GM23338 (cell line): ENCODE measurements at regions not wholly inside any gene's neighbourhood (a gene's known extent, or its start where the extent isn't known, plus 50 kb on each side); places are given as distances from the start of the nearest gene placed in this dataset.

Experiments used
- EZH2phosphoT487 ChIP-seq: fragments of 200-600 bp; sonication (generic); IDR thresholded peaks from one replicate; pipeline ENCODE4 v1.8.1; 2018; ENCODE audit warnings: antibody characterized with exemption; ENCODE audit not compliant: unreplicated experiment
- POLR2AphosphoS5 ChIP-seq: IDR thresholded peaks from 2 replicates; pipeline ENCODE4 v1.6.1; 2016; ENCODE audit warnings: antibody characterized with exemption, low read depth
- TF ChIP-seq, protein P1 (sequence below), 2 experiments: fragments of 200-600 bp in 1 of 2; sonication (generic) in 1 of 2; conservative IDR thresholded peaks; 2 replicates each; pipeline versions ENCODE4 v1.5.1 to v1.6.1; 2016 to 2017; ENCODE audit warnings: antibody characterized with exemption in 2 of 2, low read depth in 2 of 2, mild to moderate bottlenecking in 2 of 2, moderate library complexity in 1 of 2
- TF ChIP-seq, protein P2 (sequence below): IDR thresholded peaks from one replicate; pipeline ENCODE4 v1.6.1; 2018; ENCODE audit warnings: antibody characterized with exemption; ENCODE audit not compliant: unreplicated experiment

DNA sequence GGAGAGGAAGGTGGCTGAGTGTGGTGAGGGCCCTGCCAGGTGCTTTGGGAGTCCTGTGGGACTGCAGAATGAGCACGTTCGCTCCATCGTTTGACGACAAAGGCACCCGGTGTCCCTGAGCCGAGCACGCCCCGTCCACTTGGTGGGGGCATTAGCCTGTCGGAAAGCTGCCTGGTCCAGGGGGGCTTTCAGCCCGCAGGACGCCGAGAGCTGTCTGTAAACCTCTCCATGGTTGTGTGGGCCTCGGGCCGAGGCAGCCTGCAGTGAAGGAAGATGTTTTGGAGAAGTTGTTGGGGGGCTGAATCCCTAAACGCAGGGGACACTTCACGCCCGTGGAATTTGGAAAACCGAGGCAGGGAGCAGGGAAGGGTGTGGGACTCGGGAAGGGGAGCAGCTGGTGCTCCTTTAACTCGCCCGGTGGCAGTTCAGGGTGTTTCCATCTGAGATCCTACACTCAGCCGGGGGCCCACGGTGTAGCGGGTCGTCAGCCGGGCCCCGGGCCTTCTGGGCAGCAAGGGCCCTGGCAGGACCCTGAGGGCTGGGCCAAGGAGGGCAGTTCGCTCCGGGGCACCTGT, 53.8 kb downstream of the MRPL36 start:
- TF ChIP-seq, protein P1, sequence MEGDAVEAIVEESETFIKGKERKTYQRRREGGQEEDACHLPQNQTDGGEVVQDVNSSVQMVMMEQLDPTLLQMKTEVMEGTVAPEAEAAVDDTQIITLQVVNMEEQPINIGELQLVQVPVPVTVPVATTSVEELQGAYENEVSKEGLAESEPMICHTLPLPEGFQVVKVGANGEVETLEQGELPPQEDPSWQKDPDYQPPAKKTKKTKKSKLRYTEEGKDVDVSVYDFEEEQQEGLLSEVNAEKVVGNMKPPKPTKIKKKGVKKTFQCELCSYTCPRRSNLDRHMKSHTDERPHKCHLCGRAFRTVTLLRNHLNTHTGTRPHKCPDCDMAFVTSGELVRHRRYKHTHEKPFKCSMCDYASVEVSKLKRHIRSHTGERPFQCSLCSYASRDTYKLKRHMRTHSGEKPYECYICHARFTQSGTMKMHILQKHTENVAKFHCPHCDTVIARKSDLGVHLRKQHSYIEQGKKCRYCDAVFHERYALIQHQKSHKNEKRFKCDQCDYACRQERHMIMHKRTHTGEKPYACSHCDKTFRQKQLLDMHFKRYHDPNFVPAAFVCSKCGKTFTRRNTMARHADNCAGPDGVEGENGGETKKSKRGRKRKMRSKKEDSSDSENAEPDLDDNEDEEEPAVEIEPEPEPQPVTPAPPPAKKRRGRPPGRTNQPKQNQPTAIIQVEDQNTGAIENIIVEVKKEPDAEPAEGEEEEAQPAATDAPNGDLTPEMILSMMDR (conservative IDR thresholded peaks at IDR 0.05; ENCODE audit: low read depth in 2 of 2), result no peak; a peak in 1 of 4 replicates
- TF ChIP-seq EZH2phosphoT487 (no peak), POLR2AphosphoS5 (no peak)
- TF ChIP-seq, protein P2, sequence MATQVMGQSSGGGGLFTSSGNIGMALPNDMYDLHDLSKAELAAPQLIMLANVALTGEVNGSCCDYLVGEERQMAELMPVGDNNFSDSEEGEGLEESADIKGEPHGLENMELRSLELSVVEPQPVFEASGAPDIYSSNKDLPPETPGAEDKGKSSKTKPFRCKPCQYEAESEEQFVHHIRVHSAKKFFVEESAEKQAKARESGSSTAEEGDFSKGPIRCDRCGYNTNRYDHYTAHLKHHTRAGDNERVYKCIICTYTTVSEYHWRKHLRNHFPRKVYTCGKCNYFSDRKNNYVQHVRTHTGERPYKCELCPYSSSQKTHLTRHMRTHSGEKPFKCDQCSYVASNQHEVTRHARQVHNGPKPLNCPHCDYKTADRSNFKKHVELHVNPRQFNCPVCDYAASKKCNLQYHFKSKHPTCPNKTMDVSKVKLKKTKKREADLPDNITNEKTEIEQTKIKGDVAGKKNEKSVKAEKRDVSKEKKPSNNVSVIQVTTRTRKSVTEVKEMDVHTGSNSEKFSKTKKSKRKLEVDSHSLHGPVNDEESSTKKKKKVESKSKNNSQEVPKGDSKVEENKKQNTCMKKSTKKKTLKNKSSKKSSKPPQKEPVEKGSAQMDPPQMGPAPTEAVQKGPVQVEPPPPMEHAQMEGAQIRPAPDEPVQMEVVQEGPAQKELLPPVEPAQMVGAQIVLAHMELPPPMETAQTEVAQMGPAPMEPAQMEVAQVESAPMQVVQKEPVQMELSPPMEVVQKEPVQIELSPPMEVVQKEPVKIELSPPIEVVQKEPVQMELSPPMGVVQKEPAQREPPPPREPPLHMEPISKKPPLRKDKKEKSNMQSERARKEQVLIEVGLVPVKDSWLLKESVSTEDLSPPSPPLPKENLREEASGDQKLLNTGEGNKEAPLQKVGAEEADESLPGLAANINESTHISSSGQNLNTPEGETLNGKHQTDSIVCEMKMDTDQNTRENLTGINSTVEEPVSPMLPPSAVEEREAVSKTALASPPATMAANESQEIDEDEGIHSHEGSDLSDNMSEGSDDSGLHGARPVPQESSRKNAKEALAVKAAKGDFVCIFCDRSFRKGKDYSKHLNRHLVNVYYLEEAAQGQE, result no peak
